ENCODE measurements at regions not wholly inside any gene's neighbourhood (a gene's known extent, or its start where the extent isn't known, plus 50 kb on each side); places are given as distances from the start of the nearest gene placed in this dataset.
"Not testable (repeated sequence)": the region's sequence is repeated elsewhere in the genome, so short reads cannot be mapped to it uniquely, and the experiment has no call there.

DNA sequence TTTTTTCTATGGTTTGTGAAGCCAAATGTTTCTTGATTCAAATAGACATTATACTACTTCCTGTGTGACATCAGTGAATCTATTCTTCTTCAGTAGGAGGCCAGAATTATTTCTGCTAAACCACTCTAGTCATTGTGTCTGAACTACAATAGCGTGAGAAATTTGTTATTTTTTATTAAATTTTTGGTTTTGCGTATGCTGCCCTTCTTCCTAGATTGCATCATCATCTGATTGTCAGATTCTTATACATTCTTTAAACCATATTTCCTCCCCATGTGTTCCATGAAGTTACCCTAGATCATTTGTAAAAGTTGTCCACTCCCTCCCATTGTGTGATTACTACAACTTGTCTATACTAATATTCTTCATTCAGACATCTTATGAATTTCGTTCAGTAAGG, 187.8 kb upstream of the SPRY2 start:
- H3K27ac ChIP-seq = no peak overlapping the region
- H3K4me3 ChIP-seq = no peak overlapping the region
- intact Hi-C loops (cut with DNase I) = no loop called here
- DNase-seq = no peak
- TF ChIP-seq POLR2AphosphoS5 (IDR thresholded peaks at IDR 0.05) (no peak), EP300 (IDR thresholded peaks at IDR 0.05) (no peak), POLR2A (IDR thresholded peaks at IDR 0.05) (no peak)
- TF ChIP-seq, protein P1, sequence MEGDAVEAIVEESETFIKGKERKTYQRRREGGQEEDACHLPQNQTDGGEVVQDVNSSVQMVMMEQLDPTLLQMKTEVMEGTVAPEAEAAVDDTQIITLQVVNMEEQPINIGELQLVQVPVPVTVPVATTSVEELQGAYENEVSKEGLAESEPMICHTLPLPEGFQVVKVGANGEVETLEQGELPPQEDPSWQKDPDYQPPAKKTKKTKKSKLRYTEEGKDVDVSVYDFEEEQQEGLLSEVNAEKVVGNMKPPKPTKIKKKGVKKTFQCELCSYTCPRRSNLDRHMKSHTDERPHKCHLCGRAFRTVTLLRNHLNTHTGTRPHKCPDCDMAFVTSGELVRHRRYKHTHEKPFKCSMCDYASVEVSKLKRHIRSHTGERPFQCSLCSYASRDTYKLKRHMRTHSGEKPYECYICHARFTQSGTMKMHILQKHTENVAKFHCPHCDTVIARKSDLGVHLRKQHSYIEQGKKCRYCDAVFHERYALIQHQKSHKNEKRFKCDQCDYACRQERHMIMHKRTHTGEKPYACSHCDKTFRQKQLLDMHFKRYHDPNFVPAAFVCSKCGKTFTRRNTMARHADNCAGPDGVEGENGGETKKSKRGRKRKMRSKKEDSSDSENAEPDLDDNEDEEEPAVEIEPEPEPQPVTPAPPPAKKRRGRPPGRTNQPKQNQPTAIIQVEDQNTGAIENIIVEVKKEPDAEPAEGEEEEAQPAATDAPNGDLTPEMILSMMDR (IDR thresholded peaks at IDR 0.05) = no peak
- no peaks in the 10 kb centered on the region for H3K4me1 ChIP-seq
- 92 to 93% methylated on average over 3 of the region's 3 CpGs for WGBS, 2 donors
- no peaks in the 10 kb centered on the region for H3K27me3 ChIP-seq
- H3K36me3 ChIP-seq = no peaks in the 10 kb centered on the region
- peaks cover 0 to 5% (median 0%) of the 10 kb centered on the region in 4 donors for H3K9me3 ChIP-seq

DNA sequence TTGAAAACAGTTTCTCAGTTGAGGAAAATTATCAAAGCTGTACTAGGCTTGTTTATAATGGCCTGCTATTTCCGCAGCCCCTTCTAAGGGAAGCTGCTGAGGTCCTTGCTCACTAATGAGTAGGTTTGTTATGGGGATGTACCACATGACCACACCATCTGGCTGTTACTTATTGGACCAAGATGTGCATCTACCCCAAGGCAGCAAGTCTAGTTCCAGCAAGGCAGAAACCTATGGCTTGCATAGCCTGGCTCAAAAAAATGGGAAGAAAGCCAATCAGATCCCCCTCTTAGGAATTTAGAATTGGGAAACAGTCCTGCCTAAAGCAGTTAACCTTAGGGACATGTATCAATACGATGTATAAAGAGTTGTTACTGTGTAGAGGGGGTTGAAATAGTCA, 186.5 kb upstream of the SPRY2 start:
- Histone ChIP-seq H3K27me3 (no peaks in the 10 kb centered on the region), H3K4me1 (no peaks in the 10 kb centered on the region), H3K27ac (no peak overlapping the region), H3K4me3 (no peak overlapping the region), H3K36me3 (no peaks in the 10 kb centered on the region), H3K9me3 (peaks cover 0 to 5% (median 0%) of the 10 kb centered on the region in 4 donors)
- WGBS, 2 donors = 85 to 88% methylated on average over 2 of the region's 2 CpGs
- intact Hi-C loops (cut with DNase I) = no loop called here
- TF ChIP-seq, protein P1 (IDR thresholded peaks at IDR 0.05) = no peak
- no peak for TF ChIP-seq POLR2A (IDR thresholded peaks at IDR 0.05)
- TF ChIP-seq EP300 (IDR thresholded peaks at IDR 0.05) = no peak
- TF ChIP-seq POLR2AphosphoS5 (IDR thresholded peaks at IDR 0.05) = no peak
- DNase-seq = no peak

DNA sequence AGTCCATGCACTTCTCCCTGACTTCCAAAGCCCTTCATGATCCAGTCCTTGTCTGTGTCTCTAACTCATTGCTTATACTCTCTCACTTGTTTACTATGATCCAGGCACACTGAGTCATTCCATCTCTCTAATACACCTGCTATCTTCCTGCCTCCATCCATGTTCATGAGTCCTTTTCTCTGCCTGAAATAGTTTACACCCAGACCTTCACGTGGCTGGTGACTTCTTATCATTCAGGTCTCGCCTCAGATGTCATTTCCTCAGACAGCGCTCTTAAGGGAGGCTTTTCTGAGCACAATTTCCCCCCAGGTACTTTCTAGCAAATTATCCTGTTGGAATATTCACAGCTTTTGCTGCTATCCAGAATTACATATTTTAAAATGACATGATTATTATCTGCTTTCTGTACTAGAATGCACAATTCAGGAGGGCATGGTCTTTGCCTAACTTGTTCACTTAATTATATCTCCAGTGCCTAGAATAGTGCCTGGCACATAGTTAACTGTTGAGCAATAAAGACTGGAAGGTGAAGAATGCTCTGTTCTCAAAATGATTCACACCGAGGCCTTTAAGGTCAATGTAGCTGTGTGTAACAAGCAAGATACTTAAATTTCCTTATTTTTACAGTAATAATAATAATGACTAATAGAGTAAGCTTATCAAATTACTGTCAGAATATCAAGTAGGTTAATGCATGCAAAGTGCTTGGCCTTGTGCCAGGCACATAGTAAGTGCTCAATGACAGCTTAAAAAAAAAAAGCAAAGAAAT, 183.7 kb upstream of the SPRY2 start:
- TF ChIP-seq, protein P1 (IDR thresholded peaks at IDR 0.05) = no peak
- intact Hi-C loops (cut with DNase I) = no loop called here
- Histone ChIP-seq H3K36me3 (no peaks in the 10 kb centered on the region), H3K27ac (no peak overlapping the region), H3K4me1 (no peaks in the 10 kb centered on the region), H3K4me3 (no peak overlapping the region), H3K27me3 (no peaks in the 10 kb centered on the region), H3K9me3 (no peaks in the 10 kb centered on the region)
- 79 to 88% methylated on average over 4 of the region's 4 CpGs for WGBS, 2 donors
- DNase-seq = no peak

DNA sequence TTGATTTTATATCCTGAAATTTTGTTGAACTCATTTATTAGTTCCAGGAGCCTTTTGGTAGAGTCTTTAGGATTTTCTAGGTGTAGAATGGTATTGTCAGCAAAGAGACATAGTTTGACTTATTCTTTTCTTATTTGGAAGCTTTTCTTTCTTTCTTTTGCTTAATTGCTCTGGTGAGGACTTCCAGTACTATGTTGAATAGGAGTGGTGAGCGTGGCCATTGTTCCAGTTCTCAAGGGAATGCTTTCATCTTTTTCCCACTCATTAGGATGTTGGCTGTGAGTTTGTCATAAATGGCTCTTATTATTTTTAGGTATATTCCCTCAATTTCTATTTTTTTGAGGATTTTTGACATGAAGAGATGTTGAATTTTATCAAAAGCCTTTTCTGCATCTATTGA, 182.2 kb upstream of the SPRY2 start:
- intact Hi-C loops (cut with DNase I) = no loop called here
- Histone ChIP-seq H3K9me3 (no peaks in the 10 kb centered on the region), H3K27ac (no peak overlapping the region), H3K4me1 (no peaks in the 10 kb centered on the region), H3K36me3 (no peaks in the 10 kb centered on the region), H3K27me3 (no peaks in the 10 kb centered on the region), H3K4me3 (no peak overlapping the region)
- DNase-seq = no peak
- WGBS, 2 donors = 95 to 97% methylated on average over 1 of the region's 1 CpG
- no peak for TF ChIP-seq POLR2A (IDR thresholded peaks at IDR 0.05)
- no peak for TF ChIP-seq POLR2AphosphoS5 (IDR thresholded peaks at IDR 0.05)
- TF ChIP-seq EP300 (IDR thresholded peaks at IDR 0.05) = no peak
- TF ChIP-seq, protein P1 (IDR thresholded peaks at IDR 0.05) = no peak

DNA sequence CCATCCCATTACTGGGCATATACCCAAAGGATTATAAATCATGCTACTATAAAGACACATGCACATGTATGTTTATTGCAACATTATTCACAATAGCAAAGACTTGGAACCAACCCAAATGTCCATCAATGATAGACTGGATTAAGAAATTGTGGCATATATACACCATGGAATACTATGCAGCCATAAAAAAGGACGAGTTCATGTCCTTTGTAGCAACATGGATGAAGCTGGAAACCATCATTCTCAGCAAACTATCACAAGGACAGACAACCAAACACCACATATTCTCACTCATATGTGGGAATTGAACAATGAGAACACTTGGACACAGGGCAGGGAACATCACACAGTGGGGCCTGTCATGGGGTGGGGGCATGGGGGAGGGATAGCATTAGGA, 181.5 kb upstream of the SPRY2 start:
- H3K4me1 ChIP-seq; intact Hi-C loops (cut with DNase I); H3K27me3 ChIP-seq; H3K9me3 ChIP-seq; H3K4me3 ChIP-seq; H3K27ac ChIP-seq; H3K36me3 ChIP-seq; DNase-seq: not testable (repeated sequence)
- WGBS, 2 donors = 54 to 67% methylated on average over 1 of the region's 1 CpG

All from sigmoid colon (tissue), 6 donors.